Upper lobe of left lung (tissue), 4 donors: ENCODE measurements at regions not wholly inside any gene's neighbourhood (a gene's known extent, or its start where the extent isn't known, plus 50 kb on each side); places are given as distances from the start of the nearest gene placed in this dataset.

Experiments
- POLR2A ChIP-seq, 4 donors: fragments of 450-650 bp; IDR thresholded peaks; one replicate each; pipeline ENCODE4 v1.5.1; 2016 to 2017; ENCODE audit warnings: antibody characterized with exemption in 4 of 4, mild to moderate bottlenecking in 2 of 4
- POLR2AphosphoS5 ChIP-seq, 2 donors: sonication (generic); formaldehyde crosslinking; IDR thresholded peaks; one replicate each; pipeline ENCODE4 v1.5.1; 2017; ENCODE audit warnings: antibody characterized with exemption in 2 of 2
- TF ChIP-seq, protein P1 (sequence below), 6 experiments: fragments of 450-650 bp in 4 of 6; fragments of 200-600 bp in 2 of 6; sonication (generic) in 2 of 6; IDR thresholded peaks; one replicate each; pipeline ENCODE4 v1.5.1; 2016 to 2019; ENCODE audit warnings: antibody characterized with exemption in 6 of 6

DNA sequence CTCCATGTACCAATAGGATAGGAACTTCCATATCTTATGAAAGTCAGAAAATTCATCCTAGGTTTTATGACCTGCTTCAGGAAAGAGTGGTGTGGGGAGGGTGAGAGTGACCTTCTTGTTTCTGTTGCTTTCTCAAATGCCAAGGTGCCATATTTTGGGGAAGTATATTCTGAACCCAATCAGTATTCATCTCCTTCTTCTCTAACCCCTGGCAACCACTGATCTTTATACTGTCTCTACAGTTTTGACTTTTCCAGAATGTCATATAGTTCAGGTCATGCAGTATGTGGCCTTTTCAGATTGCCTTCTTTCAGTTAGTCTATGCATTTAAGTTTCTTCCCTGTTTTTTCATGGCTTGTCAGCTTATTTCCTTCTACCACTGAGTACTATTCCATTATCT is 321.4 kb upstream of the SEMA6A start:
- TF ChIP-seq POLR2AphosphoS5 (IDR thresholded peaks at IDR 0.05) (no peak), POLR2A (IDR thresholded peaks at IDR 0.05) (no peak)
- TF ChIP-seq, protein P1, sequence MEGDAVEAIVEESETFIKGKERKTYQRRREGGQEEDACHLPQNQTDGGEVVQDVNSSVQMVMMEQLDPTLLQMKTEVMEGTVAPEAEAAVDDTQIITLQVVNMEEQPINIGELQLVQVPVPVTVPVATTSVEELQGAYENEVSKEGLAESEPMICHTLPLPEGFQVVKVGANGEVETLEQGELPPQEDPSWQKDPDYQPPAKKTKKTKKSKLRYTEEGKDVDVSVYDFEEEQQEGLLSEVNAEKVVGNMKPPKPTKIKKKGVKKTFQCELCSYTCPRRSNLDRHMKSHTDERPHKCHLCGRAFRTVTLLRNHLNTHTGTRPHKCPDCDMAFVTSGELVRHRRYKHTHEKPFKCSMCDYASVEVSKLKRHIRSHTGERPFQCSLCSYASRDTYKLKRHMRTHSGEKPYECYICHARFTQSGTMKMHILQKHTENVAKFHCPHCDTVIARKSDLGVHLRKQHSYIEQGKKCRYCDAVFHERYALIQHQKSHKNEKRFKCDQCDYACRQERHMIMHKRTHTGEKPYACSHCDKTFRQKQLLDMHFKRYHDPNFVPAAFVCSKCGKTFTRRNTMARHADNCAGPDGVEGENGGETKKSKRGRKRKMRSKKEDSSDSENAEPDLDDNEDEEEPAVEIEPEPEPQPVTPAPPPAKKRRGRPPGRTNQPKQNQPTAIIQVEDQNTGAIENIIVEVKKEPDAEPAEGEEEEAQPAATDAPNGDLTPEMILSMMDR (IDR thresholded peaks at IDR 0.05), result no peak
